NCI-H2196 (cell line): ENCODE measurements at regions not wholly inside any gene's neighbourhood (a gene's known extent, or its start where the extent isn't known, plus 50 kb on each side); places are given as distances from the start of the nearest gene placed in this dataset.
"Not testable (repeated sequence)": the region's sequence is repeated elsewhere in the genome, so short reads cannot be mapped to it uniquely, and the experiment has no call there.

Experiments
- DNase-seq: peaks from one replicate; lab custom pipeline; 2025; ENCODE audit not compliant: unreplicated experiment; lab: John Stamatoyannopoulos, UW

DNA sequence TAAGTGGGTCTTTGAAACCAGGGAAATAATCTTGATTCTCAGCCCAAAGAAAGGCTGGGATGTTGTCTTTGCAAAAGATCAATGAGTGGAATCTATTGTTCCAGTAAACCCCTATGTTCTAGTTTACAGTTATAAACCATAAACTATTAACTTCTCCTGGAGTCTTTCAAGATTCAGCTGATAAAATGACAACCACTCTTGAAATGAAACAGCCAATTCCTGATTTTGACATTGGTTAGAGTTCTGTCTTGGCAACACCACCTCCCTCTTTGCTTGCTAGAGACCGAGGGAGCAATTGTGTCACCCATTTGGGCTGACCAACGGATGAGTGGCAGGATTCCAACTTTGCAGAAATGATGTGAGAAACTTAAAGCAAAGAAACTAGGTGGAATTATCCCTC, 746.9 kb downstream of the SLC4A3 start:
- no peak for DNase-seq

DNA sequence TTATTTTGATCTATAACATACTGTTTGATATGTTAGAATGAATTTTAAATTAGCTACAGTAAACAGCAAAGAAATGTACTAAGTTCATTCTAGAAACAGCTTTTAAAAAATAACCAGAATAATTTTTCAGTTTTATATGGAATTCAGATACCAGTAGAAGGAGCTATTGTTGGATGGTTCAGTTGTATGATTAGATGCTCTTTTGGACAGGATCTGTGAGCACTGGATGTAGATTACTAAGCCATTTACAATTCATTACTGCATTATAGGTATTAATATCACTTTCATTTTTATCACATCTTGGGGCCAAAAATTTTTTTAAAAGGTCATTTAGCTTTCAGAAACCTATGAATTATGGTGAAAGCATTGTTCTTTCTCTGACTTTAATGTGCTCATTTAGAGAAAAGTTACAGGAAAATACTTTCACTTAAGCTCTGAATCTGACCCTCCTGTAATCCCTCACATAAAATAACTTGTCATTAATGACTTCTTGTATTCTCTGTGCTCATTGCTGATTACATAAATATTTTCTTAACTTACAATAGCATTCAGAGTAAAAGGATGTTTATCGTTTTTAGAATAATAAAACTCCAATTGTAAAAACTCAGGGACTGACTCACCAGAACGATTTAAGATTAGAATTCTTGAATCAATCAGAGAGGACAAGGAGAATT, 750.2 kb downstream of the SLC4A3 start:
- no peak for DNase-seq

DNA sequence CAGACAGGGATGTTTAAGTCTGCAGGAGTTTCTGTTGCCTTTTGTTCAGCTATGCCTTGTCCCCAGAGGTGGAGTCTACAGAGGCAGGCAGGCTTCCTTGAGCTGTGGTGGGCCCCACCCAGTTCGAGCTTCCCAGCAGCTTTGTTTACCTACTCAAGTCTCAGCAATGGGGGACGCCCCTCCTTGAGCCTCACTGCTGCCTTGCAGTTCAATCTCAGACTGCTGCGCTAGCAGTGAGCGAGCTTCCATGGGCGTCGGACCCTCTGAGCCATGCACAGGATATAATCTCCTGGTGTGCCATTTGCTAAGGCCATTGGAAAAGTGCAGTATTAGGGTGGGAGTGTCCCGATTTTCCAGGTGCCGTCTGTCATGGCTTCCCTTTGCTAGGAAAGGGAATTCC, 760.3 kb downstream of the SLC4A3 start:
- not testable (repeated sequence) for DNase-seq

DNA sequence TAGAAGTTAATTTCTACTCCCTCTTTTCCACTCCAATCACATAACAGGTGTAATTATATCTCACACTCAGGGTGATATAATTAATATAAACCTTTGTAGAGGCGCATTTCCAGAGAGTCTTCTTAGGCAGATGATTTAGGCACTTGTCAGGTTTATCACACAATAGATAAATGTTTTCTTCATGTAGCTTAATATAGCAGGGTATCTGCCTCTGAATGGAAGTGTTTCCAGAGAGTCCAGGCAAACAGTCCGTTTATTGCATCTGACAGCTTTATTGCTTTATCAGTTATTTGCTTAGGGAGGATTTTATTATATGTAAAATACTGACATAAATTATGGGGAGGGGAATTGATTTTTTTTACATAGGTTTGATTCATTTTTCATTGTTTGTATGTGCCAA, 766.3 kb downstream of the SLC4A3 start:
- DNase-seq = no peak

DNA sequence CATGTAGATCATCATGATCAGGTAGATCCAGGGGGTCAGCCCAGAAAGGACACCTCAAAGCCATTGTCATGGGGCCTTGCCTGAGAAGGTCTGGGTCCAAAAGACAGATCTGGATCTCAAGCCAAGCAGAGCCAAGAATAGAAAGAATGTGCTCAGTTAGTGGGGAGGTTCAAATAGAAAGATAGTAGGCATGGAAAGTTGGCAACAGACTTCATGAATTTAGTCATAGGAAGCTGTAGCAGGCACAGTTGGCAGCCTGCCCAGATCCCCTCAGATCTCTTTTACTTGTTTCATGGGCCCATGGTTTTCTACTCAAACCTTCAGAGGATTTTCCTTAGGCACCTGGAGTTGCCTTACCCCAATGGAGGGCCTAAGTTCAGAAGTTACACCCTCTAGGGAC, 767.0 kb downstream of the SLC4A3 start:
- DNase-seq = peak; percentile 43

DNA sequence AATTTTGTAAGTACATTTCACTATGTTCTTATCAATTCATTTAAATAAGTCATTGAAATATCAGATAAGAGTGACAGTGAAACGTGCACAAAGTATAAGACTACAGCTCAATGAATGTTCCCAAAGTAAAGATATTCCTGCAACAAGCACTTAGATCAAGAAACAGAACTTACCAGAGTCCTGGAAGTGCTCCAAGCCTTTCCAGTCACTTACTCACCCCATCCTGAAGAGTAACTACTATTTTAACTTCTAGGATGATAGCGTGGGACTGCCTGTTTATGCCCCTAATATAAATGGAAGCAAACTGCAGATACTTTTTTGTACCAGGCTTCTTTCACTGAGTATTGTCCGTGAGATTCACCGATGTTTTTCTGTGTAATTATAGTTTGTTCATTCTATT, 768.9 kb downstream of the SLC4A3 start:
- DNase-seq = no peak

DNA sequence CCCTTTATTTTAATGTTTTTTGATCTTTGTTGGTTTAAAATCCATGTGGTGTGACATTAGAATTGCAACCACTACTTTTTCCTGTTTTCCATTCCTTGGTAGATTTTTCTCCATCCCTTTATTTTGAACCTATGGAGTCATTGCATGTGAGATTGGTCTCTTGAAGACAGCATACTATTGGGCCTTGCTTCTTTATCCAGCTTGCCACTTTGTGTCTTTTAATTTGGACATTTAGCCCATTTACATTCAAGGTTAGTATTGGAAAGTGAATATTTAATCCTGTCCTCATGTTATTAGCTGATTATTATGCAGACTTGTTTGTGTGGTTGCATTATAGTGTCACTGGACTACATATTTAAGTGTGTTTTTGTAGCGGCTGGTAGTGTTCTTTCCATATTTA, 782.9 kb downstream of the SLC4A3 start:
- DNase-seq = no peak

DNA sequence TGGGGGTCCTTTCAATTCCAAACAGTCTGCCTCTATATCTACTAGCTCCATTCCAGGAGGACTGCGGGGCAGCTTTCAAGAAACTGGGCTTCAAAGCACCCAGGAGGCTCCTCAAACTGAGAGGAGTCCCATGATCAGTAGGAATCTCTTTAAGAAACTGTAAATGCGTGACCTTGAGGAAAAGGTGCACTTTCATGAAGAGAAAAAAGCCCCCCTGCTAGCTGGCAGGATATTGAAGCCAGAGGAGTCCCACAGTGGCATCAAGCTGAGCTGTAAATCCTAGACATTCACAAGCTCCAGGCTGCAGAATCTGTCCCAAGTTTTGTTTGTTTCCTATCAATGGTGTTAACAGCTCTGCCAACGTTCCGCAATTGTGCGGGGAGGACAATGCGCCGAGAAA, 790.1 kb downstream of the SLC4A3 start:
- no peak for DNase-seq

DNA sequence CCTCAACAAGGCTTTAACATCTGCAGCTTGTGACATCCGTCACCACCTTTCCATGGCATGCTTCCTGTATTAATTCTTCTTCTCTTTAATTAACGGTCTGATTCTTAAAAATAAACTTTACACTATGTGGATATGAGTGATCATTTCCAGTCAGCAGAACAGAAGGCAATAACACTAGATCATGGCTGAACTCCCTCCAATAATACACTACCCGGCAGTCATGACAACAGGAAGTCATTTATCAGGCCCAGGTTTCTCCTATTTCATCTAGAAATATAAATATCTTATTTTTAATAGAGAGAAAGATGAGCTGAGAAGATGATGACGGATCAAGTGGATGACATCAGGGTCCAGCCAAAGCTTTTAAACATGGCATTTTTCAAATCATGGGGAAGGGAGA, 792.2 kb downstream of the SLC4A3 start:
- DNase-seq = no peak

DNA sequence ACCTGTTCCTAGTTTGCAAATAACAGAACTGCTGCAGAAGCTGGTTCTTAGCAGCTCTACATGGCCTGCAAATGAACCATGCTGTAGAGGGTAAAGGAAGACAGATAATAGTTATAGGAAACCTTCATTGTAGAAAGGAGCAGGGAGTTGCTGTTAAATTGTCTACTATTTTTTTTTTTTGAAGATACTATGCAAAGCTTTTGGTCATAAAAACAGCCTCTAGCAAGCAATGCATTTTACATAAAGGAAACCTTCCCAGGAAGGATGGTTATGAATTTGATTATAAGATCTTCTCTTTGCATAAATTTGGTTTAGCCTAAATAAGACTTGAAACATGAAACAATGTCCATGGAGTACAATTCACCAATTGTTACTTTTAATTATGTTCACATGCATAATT, 793.4 kb downstream of the SLC4A3 start:
- no peak for DNase-seq

DNA sequence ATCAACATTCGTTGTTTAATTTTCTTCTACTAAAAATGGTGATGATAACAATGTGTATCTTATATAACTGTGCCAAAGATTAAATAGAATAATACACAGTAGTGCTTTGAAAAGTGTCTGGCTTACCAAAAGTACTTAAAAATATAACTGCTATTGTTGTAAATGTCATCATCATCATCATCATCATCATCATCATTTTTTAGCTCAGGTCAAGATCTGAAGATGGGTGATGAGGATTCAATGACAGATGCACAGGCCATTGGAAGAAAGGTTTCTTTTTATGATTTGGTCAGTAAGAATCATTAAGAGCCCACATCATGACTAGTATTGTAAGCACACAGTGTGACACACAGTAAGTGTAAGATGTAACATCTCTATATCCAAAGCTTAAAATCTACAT, 795.2 kb downstream of the SLC4A3 start:
- DNase-seq = no peak

DNA sequence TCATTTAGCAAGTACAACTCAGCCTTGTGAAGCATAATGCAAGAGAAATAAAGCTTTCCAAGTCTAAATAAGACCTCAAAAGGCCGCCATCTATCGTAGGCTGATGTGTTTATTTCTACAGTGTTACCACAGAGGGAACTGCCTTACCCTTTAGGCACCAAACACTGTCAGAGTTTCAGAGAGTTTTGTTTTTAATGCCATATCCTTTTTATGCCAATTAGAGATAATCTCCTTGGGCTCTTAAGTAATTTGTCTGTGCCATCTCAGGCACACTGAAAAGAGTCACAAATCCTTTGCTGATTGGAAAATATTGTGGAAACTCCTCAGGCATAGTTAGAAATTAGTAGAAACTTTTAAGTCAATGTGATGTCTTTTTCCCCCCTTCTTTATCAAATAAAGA, 797.1 kb downstream of the SLC4A3 start:
- DNase-seq = no peak

DNA sequence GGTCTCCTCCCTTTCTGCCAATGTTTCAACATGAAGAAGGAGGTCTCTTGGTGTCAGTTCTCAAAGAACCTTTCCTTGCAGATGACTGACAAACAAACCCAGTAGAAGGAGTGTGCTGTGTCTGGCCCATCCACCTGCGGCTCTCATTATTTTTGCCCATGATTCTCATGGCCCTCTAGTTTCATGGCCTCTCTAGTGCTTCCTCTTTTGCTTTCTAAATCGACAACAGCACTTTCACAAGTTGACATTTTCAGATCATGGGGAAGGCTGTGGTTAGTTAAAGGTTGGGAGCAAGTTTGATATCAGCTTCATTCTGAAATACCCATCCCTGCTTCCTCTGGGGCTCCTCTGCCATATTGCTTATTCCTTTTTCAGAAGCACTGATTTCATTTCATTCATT, 805.2 kb downstream of the SLC4A3 start:
- DNase-seq = no peak

DNA sequence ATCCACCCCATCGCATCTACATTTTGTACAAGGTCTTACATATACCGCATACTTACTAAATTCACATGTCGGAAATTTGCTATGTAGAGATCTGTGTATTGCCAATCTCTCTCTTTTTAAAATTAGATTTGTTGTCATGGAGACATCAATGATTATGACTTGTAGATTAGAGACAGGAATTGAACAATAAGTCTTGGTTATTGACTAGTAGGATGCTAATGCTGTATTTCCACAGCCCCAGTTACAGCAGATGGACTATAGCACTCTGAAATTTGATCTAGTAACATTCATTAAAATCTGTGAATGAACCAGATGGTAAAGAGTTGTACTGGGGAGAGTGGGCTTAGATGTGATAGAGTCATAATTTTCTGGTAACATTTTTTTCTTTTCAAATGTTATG, 805.7 kb downstream of the SLC4A3 start:
- DNase-seq = no peak

DNA sequence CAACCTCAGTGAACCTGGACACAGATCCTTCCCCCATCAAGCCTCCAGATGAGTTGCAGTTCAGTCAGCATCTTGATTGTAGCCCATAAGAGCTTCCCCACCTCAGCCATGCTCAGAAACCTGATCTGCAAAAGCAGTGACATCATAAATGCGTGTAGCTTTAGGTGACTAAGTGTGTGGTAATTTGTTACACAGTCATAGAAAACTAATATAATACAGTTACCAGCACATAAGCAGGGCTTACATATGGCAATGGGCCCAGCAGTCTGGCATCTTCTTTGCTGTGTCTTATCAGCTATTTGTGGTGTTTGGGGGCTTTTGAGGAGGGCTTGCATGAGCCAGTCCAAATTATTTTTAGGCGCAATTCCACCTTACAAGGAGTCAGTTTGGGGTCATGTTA, 807.0 kb downstream of the SLC4A3 start:
- DNase-seq = no peak

DNA sequence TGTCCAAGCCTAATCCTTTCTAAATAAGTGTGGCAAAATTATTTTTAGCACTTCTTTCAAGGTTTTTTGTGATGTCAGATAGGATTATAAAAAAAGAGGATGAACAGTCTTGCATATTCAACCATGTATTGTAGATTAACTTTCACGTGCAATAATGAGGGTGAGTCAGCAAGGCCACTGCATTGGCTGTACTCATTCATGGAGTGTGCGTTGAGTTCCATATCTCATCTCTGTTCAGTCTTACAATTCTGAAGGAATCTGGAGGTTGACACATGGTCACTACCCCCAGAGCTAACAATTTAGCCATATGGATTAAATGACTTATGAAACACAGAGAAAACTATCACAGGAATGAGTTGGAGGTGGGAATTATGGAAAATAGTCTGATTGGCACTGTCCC, 810.5 kb downstream of the SLC4A3 start:
- no peak for DNase-seq

DNA sequence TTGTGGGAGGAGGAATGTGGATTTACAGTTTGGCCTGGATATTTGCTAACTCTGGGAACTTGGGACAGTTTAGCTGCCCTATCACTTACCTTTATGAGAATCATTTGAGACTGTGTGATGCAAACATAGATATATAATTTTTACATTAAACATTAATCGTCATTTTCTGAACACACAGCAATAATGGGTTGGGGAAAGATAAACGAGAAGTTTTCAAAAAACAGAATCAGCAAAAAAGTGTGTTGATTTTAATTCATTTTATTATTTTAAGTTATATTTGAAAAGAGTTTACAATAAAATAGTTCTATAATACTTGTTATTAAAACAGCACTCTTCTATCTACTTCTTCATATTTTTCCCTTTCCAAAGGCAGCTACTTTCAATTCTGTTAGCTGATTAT, 813.3 kb downstream of the SLC4A3 start:
- no peak for DNase-seq

DNA sequence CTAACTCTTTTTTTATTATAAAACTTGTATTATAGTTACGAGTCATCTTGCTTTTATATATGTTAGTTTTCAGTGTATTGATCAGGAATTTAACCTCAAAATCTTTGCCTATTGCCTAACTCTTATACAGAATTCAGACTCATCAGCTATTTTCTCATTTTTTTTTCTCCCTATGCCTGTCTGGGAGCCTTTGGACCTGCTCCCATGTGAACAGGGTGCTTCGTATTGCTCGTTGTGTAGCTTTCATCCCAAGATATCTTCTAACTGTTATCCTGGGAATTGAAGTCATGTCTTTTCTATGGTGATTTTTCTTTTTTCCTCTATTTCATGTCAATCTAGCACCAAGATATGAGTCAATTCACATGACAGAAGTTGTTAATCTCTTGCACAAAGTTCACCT, 814.0 kb downstream of the SLC4A3 start:
- no peak for DNase-seq

DNA sequence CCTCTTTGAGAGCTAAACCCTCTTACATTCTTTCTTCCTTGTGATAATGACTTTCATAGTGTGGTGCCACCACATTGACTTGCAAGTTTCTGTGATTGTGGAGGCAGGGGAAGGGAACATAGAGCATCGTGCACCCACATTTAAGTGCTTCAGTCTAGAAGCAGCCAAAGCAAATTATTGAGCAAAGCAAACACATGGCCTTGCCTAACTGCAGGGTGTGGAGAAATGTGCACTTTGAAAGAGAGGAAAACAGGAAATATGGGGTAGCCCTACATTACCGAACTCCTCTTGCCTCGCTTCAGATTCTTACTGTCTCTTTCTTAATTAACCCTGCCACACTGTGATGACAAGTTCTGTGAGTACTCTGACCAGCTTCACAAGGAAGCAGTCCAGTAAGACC, 814.6 kb downstream of the SLC4A3 start:
- DNase-seq = no peak

DNA sequence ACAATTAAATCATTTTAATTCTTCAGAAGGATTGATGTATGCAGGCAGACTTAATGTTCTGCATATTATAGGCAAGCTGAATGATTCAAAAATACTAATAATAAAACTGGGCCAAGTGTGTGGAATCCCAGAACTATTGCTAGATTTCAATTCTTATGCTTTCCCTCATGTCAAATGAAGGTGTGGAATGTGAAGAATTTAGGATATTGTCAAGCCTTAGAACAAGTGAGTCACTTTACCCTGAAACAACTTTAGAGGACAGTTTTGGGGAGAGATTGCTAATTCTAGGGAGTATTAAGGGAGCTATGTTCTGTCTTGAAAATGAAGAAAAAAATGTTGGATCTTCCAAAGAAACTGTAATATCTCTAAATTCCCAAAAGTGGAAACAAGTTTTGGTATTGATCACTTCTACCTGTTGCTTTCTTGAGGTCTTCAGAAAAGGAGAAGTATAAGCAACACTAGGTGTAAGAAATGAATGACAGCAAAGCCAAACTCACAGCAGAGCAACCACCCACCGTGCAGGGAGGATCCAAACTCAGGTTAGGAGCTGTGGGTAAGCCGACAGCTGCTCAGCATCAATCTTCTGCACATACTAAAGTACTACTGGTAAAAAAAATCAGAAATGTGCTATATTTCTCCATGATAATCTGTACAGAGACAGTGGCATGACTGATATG, 818.1 kb downstream of the SLC4A3 start:
- no peak for DNase-seq

DNA sequence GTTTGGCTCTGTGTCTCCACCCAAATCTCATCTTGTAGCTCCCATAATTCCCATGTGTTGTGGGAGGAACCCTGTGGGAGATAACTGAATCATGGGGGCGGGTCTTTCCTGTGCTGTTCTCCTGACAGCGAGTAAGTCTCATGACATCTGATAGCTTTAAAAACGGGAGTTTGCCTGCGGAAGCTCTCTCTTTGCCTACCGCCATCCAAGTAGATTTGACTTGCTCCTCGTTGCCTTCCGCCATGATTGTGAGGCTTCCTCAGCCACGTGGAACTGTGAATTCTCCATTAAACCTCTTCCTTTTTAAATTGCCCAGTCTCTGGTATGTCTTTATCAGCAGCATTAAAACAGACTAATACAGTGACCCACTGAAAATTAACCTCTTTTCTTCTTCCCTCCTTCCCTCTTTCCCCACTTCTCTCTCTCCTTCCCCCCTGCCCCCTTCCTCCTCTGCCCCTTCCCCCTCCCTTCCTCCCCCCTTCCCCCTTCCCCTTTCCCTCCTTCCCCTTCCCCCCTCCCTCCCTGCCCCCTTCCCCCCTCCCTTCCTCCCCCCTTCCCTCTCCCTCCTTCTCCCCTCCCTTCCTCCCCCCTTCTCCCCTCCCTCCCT, 818.8 kb downstream of the SLC4A3 start:
- no peak for DNase-seq

DNA sequence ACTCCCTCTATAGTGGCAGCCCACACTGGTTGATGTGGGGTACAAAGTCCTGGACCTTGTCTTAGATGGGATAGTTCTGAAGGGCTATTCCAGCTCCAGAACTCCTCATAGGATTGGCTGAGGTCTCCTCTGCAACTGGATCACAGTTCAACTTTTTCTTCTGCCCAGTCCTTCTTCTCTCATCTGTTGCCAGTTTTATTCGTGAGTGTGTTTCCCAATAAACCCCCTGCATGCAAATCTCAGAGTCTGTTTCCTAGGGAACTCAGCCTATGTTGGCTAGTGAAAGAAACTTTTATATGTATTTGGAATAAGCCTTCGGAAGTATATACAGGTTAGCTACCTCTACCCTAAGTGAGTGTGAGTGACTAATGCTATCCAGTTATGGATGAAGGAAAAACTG, 823.4 kb downstream of the SLC4A3 start:
- DNase-seq = no peak

DNA sequence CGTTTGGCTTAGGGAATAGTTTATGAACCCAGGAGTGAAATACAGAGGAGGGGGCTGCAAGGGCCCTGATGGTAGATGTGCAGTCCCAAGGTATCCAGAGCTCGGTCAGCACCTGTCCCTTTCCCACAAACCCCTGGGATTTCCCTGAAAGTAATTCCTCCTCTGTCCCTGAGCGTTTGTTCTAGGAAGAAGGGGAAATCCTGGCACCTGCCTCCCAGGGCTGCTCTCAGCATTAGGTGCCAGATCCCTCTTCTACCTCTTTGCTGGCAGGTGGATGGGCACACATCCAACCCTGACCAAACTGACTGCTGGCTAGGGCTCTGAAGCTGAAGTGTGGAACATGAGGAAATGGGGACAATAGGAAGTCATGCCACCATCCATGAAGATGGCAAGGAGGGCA, 824.0 kb downstream of the SLC4A3 start:
- DNase-seq = peak; percentile 59
